ENCODE measurements at regions not wholly inside any gene's neighbourhood (a gene's known extent, or its start where the extent isn't known, plus 50 kb on each side); places are given as distances from the start of the nearest gene placed in this dataset.

DNA sequence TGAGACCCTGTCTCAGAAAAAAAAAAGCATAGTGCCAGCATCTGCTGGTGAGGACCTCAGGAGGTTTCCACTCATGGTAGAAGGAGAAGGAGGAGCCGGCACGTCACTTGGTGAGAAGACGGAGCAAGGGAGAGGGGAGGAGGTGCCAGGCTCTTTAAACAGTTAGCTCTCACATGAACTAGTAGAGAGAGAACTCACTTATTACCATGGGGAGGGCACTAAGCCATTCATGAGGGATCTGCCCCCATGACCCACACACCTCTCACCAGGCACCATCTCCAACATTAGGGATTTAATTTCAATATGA, 62.9 kb upstream of the VKORC1L1 start:
- no peak for DNase-seq
- Histone ChIP-seq H3K4me3 (ENCODE audit: low read depth in 2 of 2, low read length in 1 of 2) (no peak overlapping the region), H3K9me3 (no peaks in the 10 kb centered on the region), H3K36me3 (replicated peaks in 1 of 2; ENCODE audit: control insufficient read depth in 1 of 2, insufficient read depth in 2 of 2, low read length in 1 of 2) (peaks cover 0 to 15% of the 10 kb centered on the region in 2 experiments), H3K27me3 (ENCODE audit: insufficient read depth) (no peaks in the 10 kb centered on the region), H2AFZ (ENCODE audit: low read depth) (no peak overlapping the region), H3K9me2 (no peaks in the 10 kb centered on the region), H3K4me1 (ENCODE audit: control insufficient read depth in 1 of 2, insufficient read depth in 2 of 2, low read depth in 1 of 2, low read length in 1 of 2) (no peaks in the 10 kb centered on the region), H3K4me2 (no peak overlapping the region), H3F3A (replicated peaks; ENCODE audit: insufficient read depth) (peaks cover 15% of the 10 kb centered on the region), H3K27ac (ENCODE audit: low read depth in 2 of 2, low read length in 1 of 2) (no peak overlapping the region), H3K79me2 (ENCODE audit: insufficient read depth) (no peaks in the 10 kb centered on the region), H4K20me1 (ENCODE audit: insufficient read depth) (no peaks in the 10 kb centered on the region), H3K9ac (no peak overlapping the region)
- TF ChIP-seq TEAD4 (IDR thresholded peaks at IDR 0.05; ENCODE audit: borderline replicate concordance, insufficient read depth) (no peak), MEF2A (IDR thresholded peaks at IDR 0.05; ENCODE audit: borderline replicate concordance, low read depth) (no peak), MAX (IDR thresholded peaks at IDR 0.05; ENCODE audit: low read depth) (no peak), RAD21 (IDR thresholded peaks at IDR 0.05; ENCODE audit: low read length) (no peak), ELF1 (IDR thresholded peaks at IDR 0.05) (no peak), FOXM1 (IDR thresholded peaks at IDR 0.05; ENCODE audit: low read depth) (no peak), REST (IDR thresholded peaks at IDR 0.05; ENCODE audit: low read depth, low read length) (no peak), NFIC (IDR thresholded peaks at IDR 0.05; ENCODE audit: borderline replicate concordance) (no peak), FOSL2 (IDR thresholded peaks at IDR 0.05; ENCODE audit: borderline replicate concordance, low read depth) (no peak), RFX5 (IDR thresholded peaks at IDR 0.05; ENCODE audit: low read length) (no peak), CHD2 (IDR thresholded peaks at IDR 0.05; ENCODE audit: low read length, partially characterized antibody) (no peak), RCOR1 (IDR thresholded peaks at IDR 0.05; ENCODE audit: low read length) (no peak), JUND (IDR thresholded peaks at IDR 0.05) (no peak)
- TF ChIP-seq, protein P1, sequence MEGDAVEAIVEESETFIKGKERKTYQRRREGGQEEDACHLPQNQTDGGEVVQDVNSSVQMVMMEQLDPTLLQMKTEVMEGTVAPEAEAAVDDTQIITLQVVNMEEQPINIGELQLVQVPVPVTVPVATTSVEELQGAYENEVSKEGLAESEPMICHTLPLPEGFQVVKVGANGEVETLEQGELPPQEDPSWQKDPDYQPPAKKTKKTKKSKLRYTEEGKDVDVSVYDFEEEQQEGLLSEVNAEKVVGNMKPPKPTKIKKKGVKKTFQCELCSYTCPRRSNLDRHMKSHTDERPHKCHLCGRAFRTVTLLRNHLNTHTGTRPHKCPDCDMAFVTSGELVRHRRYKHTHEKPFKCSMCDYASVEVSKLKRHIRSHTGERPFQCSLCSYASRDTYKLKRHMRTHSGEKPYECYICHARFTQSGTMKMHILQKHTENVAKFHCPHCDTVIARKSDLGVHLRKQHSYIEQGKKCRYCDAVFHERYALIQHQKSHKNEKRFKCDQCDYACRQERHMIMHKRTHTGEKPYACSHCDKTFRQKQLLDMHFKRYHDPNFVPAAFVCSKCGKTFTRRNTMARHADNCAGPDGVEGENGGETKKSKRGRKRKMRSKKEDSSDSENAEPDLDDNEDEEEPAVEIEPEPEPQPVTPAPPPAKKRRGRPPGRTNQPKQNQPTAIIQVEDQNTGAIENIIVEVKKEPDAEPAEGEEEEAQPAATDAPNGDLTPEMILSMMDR (IDR thresholded peaks at IDR 0.05) = no peak
- TF ChIP-seq, protein P2, sequence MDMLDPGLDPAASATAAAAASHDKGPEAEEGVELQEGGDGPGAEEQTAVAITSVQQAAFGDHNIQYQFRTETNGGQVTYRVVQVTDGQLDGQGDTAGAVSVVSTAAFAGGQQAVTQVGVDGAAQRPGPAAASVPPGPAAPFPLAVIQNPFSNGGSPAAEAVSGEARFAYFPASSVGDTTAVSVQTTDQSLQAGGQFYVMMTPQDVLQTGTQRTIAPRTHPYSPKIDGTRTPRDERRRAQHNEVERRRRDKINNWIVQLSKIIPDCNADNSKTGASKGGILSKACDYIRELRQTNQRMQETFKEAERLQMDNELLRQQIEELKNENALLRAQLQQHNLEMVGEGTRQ (IDR thresholded peaks at IDR 0.05; ENCODE audit: borderline replicate concordance, low read depth, low read length) = no peak
- CTCF ChIA-PET = no interaction called here
- POLR2A ChIA-PET = no interaction called here
- 82% methylated on average over 3 of the region's 3 CpGs for WGBS (ENCODE audit: low lambda C conversion rate)

All from SK-N-SH (cell line).